ENCODE measurements at regions not wholly inside any gene's neighbourhood (a gene's known extent, or its start where the extent isn't known, plus 50 kb on each side); places are given as distances from the start of the nearest gene placed in this dataset.
"Not testable (repeated sequence)": the region's sequence is repeated elsewhere in the genome, so short reads cannot be mapped to it uniquely, and the experiment has no call there.

GRCh38 chr3:82595530-82595929 lies 834.1 kb upstream of the GBE1 start:
- DNase-seq, result no peak

DNA sequence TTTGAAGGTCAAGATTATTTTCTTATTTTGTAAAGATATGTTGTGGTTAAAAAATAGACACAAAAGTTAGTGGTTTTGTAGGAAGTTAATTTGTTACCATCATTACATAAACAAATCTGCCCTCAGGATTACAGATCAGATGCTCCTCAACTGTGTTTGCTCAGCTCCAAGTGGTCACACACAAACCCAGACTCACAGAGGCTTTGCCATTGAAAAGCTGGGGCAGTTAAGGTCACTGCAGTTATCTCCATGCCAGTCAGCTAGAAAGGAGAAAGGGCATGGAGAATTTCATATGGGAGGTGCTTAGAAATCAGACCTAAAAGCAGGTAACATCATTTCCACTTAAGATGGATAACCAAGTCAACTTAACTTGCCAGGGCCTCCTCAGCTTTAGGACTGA lies 825.7 kb upstream of the GBE1 start:
- DNase-seq, result no peak

- no peak for DNase-seq
Observed at GRCh38 chr3:82586414-82586813, 825.0 kb upstream of the GBE1 start.

GRCh38 chr3:82586002-82586401 lies 824.6 kb upstream of the GBE1 start:
- DNase-seq, result not testable (repeated sequence)

DNA sequence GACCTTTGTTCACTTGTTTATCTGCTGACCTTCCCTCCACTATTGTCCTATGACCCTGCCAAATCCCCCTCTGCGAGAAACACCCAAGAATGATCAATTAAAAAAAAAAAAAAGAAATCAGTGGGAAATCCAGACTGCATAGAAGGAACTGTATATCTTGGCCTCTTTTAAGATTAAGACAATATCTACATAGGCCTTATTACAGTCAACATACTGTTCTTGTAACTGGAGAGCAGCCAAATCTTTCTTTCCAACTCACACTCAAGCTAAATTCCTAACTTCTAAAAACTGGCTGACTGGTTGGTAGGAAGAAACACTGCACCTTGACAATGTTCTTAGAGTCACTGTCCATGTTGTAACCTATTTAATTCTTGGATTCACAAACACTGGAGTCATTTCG lies 824.1 kb upstream of the GBE1 start:
- DNase-seq, result not testable (repeated sequence)

DNA sequence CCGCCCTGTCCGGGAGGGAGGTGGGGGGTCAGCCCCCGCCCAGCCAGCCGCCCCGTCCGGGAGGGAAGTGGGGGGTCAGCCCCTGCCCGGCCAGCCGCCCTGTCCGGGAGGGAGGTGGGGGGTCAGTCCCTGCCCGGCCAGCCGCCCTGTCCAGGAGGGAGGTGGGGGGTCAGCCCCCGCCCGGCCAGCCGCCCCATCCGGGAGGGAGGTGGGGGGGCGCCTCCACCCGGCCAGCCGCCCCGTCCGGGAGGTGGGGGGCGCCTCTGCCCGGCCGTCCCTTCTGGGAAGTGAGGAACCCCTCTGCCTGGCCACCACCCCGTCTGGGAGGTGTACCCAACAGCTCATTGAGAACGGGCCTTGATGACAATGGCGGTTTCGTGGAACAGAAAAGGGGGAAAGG lies 823.4 kb upstream of the GBE1 start:
- not testable (repeated sequence) for DNase-seq

DNA sequence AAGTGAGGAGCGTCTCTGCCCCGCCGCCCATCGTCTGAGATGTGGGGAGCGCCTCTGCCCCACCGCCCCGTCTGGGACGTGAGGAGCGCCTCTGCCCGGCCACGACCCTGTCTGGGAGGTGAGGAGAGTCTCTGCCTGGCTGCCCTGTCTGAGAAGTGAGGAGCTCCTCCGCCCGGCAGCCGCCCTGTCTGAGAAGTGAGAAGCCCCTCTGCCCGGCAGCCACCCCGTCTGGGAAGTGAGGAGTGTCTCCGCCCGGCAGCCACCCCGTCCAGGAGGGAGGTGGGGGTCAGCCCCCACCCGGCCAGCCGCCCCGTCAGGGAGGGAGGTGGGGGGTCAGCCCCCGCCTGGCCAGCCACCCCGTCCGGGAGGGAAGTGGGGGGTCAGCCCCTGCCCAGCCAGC lies 823.0 kb upstream of the GBE1 start:
- not testable (repeated sequence) for DNase-seq

GRCh38 chr3:82581350-82581749 lies 819.9 kb upstream of the GBE1 start:
- no peak for DNase-seq

DNA sequence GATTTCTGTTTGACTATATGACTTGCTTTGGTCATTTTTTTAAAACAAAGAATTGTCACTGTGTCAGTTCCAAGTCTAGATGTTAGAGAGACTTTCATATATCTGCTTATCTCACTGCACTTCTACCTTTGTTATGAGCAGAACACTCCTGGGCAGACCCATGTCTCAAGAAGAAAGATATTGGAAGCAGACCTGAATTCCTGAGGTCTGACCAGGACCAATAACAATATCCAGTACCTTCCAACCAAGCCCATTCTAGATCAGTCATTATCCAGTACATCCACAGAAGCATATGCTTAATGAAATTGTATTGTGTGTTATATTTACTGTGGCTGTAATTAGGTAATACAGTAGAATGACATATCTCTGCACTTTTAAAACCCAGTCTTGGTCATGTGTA lies 811.3 kb upstream of the GBE1 start:
- no peak for DNase-seq

DNA sequence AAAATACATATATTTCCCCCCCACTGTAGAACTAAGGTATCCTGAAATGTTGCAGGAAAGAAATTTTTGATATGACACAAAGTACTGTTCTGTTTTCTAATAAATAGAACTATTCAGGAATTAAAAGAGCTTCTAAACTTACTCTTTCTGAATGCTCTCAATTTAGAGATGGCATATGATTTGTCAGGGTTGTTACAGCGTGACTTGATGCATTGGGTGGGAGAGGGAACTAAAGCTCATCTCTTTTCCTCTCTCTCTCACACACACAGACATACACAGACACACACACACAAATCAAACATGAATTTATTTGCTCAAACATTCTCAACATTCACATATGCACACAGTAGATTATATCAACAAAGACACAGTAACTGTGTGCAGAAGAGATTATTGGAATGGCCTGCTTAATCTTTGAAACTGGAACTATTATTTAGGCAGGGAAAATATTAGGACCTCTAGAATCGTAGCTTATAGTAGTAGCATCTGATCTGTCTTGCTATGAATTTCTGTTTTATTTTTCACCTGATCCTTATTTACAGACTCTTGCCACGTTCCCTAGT lies 807.4 kb upstream of the GBE1 start:
- no peak for DNase-seq

GRCh38 chr3:82567029-82567600 lies 805.7 kb upstream of the GBE1 start:
- no peak for DNase-seq

- no peak for DNase-seq
Observed at GRCh38 chr3:82562896-82563295, 801.5 kb upstream of the GBE1 start.

DNA sequence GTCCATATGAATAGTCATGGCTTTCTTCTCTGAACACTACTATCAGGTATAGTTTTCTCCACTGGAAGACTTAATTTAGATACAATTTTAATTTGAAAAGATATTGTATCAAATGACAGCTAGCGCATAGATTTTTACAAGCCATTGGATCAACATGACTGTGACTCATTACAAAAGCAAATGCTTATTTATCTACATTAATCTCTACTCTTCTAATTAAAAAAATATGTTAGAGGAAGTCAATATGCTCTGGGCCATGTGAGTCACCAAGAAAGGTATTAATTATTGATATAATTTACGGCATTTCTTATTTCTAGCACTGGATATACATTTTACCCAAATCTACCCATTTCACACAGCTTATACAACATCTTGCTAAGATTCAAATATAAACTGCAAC lies 800.3 kb upstream of the GBE1 start:
- no peak for DNase-seq

DNA sequence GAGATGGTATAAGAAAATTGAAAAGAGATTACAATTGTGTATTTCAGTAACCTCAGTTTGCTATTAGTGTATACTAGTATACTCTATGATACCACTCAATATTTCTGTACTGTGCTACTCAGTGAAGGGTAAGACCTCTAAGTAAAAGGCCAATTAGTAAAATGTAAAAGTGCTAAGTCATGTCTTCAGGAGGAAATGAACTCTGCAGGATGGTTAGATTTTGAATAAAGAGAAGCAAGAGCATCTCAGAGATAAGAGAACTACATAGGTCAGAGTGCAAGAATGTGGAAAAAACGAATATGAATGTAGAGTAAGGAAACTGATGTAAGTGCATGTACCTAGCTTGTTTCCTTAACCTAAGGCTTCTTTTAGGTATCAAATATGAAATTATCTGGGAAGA lies 796.6 kb upstream of the GBE1 start:
- no peak for DNase-seq

- no peak for DNase-seq
Observed at GRCh38 chr3:82556113-82556512, 794.7 kb upstream of the GBE1 start.

DNA sequence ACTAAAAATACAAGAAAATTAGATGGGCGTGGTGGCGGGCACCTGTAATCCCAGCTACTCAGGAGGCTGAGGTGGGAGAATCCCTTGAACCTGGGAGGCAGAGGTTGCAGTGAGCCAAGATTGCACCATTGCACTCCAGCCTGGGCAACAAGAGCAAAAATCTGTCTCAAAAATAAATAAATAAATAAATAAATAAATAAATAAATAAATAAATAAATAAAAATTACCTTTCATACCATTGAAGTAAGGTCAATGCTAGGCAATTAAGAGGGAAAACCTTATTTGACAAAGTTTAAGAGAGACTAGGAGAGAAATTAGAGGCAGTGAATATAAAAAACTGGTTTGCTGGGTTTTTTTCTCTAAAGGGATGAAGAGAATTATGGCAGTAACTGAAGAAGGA lies 781.1 kb upstream of the GBE1 start:
- not testable (repeated sequence) for DNase-seq

- DNase-seq, result no peak
Observed at GRCh38 chr3:82521657-82522056, 760.2 kb upstream of the GBE1 start.

DNA sequence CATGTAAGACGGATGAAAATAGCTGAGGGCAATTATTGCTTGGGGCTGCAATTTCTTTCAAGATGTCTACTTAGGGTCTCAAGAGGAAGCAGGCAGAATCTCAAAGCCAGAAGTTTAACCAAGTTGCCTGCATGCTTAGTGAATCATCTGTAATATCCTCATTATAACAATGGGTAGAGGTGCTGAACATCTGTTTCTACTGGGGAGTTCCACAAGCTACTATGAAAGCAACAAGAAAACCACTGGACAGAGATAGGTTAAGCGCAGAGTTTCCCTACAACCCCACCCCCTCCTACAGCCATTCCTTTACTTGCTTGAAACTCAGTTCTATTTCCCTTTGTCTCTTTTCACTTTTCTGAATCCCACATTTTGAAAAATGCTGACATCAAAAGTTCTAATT lies 759.4 kb upstream of the GBE1 start:
- no peak for DNase-seq

GRCh38 chr3:82509951-82510603 lies 748.6 kb upstream of the GBE1 start:
- no peak for DNase-seq

- no peak for DNase-seq
Observed at GRCh38 chr3:82509106-82509842, 747.8 kb upstream of the GBE1 start.

GRCh38 chr3:82506204-82506603 lies 744.8 kb upstream of the GBE1 start:
- no peak for DNase-seq

GRCh38 chr3:82505079-82505756 lies 743.8 kb upstream of the GBE1 start:
- DNase-seq, result no peak

GRCh38 chr3:82498186-82498585 lies 736.7 kb upstream of the GBE1 start:
- DNase-seq, result no peak

Measured in NCI-H526 (cell line).